HG02938 (cell line): ENCODE measurements at regions not wholly inside any gene's neighbourhood (a gene's known extent, or its start where the extent isn't known, plus 50 kb on each side); places are given as distances from the start of the nearest gene placed in this dataset.
"Not testable (repeated sequence)": the region's sequence is repeated elsewhere in the genome, so short reads cannot be mapped to it uniquely, and the experiment has no call there.

Source experiments
- ATAC-seq: cut with Tn5 transposase; IDR thresholded peaks from one replicate; pipeline ENCODE4 v1.9.1; 2021; ENCODE audit warnings: mild to moderate bottlenecking, moderate library complexity; ENCODE audit not compliant: unreplicated experiment

DNA sequence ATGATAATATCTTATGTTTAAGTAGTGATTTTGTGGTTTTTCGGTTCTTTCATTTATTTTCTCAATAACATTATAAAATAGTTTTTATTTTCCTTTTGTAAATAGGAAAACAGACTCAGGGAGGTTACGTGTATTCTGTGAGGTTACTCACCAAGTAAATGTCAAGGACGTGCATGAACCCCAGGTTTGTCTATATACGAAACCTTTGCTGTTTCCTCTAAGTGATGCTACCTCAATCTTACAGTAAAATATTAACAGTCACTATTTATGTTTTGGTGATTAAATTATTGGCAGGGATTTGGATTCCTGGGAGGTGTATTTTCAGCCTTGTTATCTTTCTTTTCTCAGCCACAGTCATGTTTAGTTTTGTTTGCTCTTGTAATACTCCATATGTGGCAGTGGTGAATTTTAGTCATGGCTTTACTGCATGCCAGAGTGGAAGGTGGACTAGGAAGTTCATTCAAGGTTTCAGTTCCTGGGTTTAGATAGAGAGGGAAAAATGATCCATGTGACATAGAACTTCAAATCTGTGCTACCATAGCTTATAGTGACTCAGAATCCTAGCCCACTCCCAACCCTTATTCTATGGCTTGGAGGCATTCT lies 139.9 kb downstream of the ARL4A start:
- no peak for ATAC-seq

DNA sequence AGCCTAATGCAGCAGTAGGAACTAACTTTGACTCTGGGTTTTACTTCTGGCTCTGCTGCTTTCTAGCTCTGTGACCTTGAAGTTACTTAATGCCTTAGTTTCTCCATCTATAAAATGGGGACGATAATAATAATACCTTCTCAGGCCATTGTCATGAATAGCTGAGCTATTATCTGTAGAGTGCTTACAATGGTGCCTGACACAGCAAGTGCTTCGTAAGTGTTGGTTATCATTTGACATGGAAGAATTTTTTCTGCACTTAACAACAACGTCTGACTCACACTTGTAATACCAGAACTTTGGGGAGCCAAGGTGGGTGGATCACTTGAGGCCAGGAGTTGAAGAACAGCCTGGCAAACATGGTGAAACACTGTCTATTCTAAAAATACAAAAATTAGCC lies 140.5 kb downstream of the ARL4A start:
- no peak for ATAC-seq

DNA sequence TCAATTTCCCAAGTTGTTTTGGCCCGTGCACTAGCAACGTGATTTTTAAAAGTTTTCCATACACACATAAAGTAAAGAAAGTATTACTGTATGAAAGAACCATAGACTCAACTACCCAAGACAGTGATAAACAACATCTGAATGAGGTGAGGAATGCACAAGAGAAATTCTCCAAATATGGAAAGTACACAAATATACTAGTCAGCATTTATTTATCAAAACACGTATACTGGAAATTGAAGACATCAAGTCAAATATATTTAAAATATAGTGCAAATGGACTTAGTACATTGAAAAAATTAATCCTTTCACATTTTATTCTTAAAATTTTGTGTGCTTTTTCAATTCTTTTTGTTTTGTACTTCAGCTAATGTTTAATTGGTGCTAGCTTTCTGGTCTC lies 143.6 kb downstream of the ARL4A start:
- ATAC-seq, result no peak

DNA sequence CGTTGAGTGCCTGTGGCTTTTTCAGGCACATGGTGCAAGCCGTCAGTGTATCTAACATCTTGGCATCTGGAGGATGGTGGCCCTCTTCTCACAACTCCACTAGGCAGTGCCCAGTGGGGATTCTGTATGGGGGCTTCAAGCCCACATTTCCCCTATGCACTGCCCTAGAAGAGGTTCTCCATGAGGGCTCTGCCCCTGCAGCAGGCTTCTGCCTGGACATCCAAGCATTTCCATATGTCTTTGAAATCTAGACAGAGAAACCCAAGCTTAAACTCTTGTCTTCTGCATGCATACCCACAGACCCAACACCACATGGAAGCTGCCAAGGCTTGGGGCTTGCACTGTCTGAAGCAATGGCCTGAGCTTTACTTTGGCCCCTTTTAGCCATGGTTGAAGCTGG lies 146.4 kb downstream of the ARL4A start:
- ATAC-seq, result no peak

DNA sequence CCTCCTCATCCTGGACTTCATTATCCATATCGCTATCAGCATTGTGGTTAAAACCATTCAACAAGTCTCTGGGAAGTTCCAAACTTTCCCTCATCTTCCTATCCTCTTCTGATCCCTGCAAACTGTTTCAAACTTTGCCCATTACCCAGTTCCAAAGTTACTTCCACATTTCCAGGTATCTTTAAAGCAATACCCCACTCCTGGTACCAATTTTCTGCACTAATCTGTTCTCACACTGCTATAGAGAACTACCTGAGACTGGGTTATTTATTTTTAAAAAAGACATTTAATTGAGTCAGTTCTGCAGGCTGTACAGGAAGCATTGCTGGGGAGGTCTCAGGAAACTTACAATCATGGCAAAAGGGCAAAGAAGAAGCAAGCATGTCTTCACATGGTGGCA lies 147.3 kb downstream of the ARL4A start:
- ATAC-seq, result no peak

DNA sequence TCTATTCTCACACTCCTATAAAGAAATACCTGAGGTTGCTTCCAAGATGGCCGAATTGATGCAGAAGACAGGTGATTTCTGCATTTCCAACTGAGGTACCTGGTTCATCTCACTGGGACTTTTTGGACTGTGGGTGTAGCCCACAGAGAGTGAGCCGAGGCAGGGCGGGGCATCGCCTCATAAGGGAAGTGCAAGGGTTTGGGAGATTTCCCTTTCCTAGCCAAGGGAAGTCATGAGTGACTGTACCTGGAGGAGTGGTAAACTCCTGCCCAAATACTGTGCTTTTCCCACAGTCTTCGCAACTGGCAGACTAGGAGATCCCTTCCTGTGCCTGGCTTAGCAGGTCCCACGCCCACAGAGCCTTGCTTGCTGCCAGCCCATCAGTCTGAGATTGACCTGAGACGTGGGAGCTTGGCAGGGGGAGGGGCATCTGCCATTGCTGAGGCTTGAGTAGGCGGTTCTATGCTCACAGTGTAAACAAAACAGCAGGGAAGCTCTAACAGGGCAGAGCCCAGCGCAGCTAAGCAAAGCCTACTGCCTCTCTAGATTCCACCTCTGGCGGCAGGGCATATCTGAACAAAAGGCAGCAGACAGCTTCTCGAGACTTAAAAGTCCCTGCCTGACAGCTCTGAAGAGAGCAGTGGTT lies 152.2 kb downstream of the ARL4A start:
- ATAC-seq, result no peak

DNA sequence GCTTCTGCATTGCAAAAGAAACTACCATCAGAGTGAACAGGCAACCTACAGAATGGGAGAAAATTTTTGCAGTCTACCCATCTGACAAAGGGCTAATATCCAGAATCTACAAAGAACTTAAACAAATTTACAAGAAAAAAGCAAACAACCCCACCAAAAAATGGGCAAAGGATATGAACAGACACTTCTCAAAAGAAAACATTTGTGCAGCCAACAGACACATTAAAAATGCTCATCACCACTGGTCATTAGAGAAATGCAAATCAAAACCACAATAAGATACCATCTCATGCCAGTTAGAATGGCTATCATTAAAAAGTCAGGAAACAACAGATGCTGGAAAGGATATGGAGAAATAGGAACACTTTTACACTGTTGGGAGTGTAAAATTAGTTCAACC lies 157.3 kb downstream of the ARL4A start:
- ATAC-seq, result not testable (repeated sequence)

DNA sequence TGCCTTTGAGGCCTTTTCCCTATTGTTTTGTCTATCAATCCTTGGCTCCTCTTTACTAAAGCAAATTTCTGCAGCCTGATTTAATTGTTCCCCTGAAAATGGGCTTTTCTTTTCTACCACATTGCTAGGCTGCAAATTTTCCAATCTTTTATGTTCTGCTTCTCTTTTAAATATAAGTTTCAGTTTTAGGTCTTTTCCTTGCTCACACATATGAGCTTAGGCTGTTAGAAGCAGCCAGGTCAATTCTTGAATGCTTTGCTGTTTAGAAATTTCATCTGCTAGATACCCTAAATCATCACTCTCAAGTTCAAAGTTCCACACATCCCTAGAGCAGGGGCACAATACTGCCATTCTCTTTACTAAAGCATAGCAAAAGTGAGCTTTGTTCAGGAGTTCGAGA lies 159.6 kb downstream of the ARL4A start:
- ATAC-seq, result no peak

DNA sequence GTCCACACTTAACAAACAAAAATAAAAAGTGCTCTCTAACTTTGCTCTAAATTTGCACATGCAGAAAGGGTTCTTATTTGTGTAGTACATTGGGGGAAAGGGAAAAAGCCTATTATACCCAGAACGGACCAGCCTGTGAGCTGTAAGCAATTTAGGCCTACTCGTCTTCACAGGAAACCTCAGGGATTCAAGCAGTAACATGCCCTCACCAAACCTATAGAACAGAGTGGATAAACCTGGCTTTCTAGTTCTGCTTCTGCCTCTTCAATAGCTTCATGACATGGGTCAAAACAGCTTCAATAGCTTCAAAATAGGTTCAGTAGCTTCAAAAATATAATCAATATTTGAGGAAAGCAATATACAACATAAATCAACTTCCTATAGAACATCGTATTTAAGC lies 163.7 kb downstream of the ARL4A start:
- ATAC-seq, result no peak

DNA sequence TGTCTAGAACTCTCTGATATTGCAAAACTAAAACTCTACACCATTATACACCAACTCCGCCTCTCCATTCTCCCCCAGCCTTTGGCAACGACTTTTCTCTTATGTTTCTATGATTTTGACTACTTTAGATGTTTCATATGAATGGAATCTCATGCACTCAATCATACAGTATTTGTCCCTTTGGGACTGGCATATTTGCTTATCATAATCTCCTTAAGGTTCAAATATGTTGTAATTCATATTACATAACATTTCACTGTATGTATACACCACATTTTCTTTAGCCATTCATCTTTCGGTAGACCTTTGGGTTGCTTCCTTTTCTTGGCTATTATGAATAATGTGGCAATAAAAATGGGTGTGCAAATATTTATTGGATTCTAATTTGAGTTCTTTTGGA lies 164.4 kb downstream of the ARL4A start:
- ATAC-seq, result no peak

DNA sequence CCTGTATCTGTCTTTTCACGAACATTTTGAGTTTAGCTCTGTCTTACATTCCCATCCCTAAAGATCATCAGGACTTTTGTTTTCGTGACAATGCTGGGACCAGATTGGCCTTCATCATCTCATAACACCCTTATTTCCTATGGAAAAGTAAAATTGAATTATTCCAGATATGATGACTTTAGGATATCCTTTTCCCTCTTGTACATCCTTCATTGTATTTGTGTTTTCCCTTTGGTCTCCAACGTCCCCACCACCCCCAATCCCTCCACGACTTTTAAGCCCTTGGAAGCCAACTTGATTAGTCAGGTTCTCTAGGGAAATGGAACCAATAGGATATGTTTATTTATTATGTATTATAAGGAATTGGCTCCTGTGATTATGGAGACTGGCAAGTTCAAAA lies 167.6 kb downstream of the ARL4A start:
- no peak for ATAC-seq

DNA sequence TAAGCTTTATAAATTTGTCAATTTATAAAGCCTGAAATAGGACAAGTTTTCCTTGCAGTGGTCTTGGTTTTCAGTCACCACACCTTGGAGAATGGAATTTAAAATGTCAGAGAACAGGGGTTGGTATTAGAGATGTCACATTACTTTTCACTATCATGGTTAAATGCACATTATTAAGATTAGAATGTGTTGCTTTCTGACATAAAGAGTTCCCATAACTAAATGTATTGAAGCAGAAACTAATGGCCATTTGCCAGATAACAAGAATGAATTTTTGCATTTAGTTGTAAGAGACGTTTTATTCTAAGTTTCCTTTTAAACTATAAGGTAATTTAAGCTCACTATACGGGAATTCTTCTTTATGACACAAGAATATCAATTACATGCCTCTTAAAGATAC lies 172.3 kb downstream of the ARL4A start:
- ATAC-seq, result no peak

DNA sequence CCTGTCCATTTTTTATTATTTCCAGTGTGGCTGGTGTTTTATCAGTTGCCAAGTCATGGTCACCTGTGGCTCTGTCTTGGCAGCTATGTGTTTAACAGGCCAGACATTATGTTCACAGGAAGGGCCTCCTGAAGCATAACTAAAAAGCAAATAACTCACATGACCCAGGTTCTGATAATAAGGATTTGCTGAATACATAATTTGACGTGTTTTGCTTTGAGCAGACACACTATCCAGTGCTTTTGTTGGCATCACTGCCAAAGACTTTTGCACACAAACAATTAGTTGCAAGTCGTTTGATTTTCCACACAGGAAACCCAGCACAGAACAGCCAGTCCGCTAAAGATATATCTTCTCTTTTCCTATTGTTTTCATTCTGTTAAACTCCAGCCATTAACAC lies 173.6 kb downstream of the ARL4A start:
- ATAC-seq, result no peak

DNA sequence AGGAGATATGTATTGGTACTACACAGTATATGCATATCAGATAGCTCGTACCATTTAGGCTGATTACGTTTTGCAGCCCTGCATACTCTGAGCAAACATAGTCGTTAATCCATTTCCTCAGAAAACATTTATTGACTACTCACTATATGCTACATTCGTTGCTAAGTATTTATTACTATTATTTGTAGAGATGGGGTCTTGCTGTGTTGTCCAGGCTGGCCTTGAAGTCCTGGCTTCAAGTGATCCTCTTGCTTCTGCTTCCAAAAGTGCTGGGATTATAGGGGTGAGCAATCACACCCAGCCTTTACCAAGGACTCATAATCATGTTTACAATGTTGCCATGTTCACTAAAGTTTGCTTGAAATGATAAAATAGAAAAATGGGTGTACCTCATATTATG lies 174.7 kb downstream of the ARL4A start:
- no peak for ATAC-seq

DNA sequence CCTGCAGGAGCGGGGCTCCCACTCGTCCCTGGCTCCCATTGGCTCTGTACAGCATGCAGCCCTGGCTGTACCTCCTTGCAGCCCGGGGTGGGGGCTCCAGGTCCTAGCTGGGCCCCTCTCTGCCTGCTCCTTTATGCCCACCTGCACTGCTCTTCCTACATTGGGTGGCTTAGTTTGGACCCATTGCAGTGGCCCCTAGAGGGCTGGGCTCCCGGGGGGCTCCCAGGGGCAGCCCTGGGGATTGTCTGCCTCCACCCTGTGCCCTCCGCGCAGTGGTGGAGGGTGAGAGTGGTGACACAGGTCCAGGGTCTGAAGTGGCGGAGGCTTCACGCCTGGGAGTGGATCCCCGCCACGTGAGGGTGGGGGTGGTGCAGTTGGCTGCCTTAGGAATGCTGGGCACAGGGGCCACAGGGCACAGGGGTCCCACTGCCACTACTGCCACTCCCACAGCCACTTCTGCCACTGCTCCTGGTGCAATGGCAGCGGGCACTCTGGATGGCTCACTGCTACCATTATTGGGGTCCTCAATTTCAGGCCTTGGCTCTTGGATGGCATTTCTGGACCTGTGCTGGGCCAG lies 177.1 kb downstream of the ARL4A start:
- ATAC-seq, result no peak

DNA sequence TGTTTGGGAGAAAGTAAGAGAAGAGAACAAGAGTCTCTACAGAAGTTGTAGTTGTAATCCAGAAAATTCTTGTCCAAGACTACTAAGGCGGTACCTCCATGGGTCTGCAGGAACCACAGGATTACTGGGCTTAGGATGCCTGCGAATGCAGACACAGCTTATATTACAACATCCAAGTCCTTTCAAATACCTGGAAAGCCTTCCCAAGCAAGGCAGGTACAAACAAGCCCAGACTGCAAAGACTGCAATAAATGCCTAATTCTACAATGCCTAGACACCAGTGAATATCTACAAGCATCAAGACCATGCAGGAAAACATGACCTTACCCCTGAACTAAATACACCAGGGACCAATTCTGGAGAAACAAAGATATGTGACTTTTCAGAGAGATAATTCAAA lies 178.2 kb downstream of the ARL4A start:
- no peak for ATAC-seq

DNA sequence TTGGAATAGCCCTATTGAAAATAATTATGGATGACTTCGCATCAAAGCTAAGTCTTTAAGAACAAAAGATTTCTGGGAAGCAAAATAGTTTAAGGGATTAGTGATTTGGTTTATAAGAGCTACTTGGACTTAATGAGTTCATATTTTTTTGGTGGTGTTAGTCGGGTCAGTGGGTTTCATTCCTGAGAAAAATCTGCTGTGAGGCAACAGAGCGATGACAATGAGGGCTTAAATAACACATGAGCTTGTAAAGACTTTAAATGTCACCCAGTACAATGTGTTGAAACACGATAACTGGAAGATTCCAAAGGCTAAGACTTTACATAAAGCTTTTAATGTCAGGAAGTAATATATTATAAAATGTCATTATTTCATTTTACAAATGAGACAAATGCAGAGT lies 178.8 kb downstream of the ARL4A start:
- ATAC-seq, result no peak

DNA sequence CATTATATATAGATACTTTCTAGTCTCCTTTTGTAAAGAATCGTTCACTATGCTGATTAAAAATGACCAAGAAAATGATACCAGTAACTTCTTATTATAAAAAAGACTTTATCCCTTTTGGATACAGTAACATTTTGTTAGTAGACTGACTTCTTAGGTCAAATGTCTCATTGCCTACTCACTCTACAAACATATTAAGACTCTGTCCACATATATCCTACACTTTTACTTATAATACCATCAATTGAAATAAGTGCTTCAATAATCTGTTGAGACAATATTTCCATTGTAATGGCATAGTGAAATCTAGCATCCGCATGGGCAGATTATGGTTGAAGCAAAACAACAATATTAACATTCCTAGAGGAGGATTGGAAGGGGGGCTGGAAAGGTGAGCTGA lies 180.6 kb downstream of the ARL4A start:
- ATAC-seq, result no peak

DNA sequence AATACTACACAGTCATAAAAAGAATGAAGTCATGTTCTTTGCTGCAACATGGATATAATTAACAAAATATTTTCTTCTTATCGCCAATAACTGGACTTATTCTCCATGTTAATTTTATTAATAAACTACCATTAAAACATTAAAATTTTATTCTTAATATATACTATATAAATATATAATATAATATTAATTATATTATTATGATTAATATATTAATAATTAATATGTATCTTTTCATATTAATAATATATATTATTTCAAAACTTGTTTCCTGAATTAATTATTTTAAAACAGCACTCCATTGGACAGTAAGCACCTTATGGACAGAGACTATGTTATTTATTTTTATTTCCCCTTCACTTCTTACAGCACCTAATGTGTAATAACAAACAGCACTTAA lies 182.8 kb downstream of the ARL4A start:
- ATAC-seq, result no peak

DNA sequence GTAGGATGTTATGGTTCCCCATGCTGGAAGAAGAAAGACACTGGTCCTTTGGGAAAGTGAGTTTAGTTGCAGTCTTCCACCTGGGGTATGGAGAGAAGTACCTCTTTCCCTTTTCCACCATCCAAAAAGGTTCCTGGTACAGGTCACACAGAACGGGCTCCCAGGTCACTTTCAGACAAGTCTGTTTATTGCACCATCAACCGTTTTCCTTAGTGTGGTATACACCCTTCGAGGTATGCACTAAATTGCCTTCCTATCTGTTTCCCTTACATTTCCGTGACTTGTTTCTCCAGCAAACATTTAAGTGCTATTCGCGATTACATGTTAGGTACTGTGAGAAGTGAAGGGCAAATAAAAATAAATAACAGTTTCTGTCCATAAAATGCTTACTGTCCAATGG lies 185.1 kb downstream of the ARL4A start:
- no peak for ATAC-seq

DNA sequence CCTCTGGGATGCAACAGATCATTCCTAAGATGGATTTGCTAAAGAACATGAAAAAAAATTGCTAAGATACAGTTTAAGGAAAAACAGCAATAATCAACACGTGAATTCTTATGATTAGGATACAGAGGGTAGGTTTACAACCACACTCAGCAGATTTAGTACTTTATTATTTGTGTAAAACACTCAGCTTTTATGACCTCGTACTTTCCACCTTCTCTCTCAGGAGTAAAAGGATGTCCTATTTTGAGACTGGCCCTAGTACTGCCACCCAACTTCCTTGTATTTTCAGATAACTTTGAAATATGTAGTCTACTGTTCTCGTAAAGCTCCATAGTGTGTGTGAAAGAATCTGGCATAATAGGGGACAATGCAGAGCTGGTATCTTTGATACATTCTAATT lies 186.1 kb downstream of the ARL4A start:
- ATAC-seq, result no peak

DNA sequence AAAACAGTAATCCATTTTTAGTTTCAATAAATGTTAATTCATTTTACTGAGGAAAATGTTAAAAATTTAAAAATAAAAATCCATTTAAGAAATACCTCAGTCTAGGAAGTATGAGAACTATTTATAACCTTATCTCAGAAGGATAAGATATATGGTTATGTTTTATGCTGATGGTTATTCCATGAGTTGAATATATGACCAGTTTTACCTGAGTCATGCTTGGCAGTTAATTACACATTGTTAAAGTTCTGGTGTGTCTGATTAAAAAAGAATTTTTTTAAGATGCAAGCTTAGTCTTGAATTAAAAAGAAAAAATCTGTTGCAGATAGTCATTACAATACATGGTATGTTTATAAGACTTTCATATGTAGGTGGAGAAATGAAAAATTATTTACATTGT lies 191.7 kb downstream of the ARL4A start:
- ATAC-seq, result no peak

DNA sequence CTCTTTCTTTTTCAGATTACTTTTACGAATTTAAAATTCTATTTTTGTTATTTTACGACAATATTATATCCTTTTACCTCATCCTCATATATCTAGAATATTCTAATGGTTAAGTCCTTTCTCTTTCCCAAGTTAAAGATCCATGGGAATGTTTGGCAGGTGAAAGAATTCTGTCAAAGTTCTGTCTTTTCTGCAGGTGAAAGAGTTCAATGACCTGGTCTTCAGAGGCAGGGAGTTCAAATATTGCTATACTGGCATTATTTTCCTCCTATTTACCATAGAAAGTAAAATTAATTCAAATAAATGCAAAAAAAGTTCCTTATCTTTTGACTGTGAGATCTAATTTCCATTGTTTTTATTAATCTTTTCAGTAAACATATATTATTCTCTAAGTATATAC lies 194.3 kb downstream of the ARL4A start:
- ATAC-seq, result no peak
